ENCODE measurements at regions not wholly inside any gene's neighbourhood (a gene's known extent, or its start where the extent isn't known, plus 50 kb on each side); places are given as distances from the start of the nearest gene placed in this dataset.

GRCh38 chrX:123085311-123085940 lies 98.7 kb upstream of the GRIA3 start:
- TF ChIP-seq CTCF (IDR thresholded peaks at IDR 0.05) (no peak), POLR2A (IDR thresholded peaks at IDR 0.05) (no peak)

All from testis (tissue), 2 donors.